ENCODE measurements at regions not wholly inside any gene's neighbourhood (a gene's known extent, or its start where the extent isn't known, plus 50 kb on each side); places are given as distances from the start of the nearest gene placed in this dataset.

GRCh38 chr17:72481572-72481971 is 360.8 kb downstream of the SOX9 start:
- Histone ChIP-seq H2AFZ (ENCODE audit: low read depth, low read length) (no peak overlapping the region), H3K9me3 (replicated peaks; ENCODE audit: control insufficient read depth, insufficient read depth, low read length) (peaks cover 2% of the 10 kb centered on the region), H3K4me1 (ENCODE audit: control insufficient read depth, extremely low read depth, insufficient read depth, low read length) (no peaks in the 10 kb centered on the region), H3K4me2 (ENCODE audit: insufficient read depth, low read length) (no peak overlapping the region), H3K9ac (replicated peaks; ENCODE audit: extremely low read depth, insufficient read depth, low read length) (no peak overlapping the region), H3K9me1 (replicated peaks; ENCODE audit: control insufficient read depth, extremely low read depth, insufficient read depth, low read length) (no peaks in the 10 kb centered on the region), H3K79me2 (ENCODE audit: control insufficient read depth, insufficient read depth, low read length) (no peaks in the 10 kb centered on the region), H3K27ac (ENCODE audit: insufficient read depth, low read depth, low read length) (no peak overlapping the region), H3K36me3 (ENCODE audit: control insufficient read depth in 2 of 2, extremely low read depth in 1 of 2, insufficient read depth in 2 of 2, low read length in 2 of 2) (no peaks in the 10 kb centered on the region), H3K4me3 (replicated peaks in 1 of 3; ENCODE audit: insufficient read depth in 1 of 3, low read depth in 1 of 3, low read length in 3 of 3) (no peak overlapping the region), H3K27me3 (ENCODE audit: control insufficient read depth in 2 of 2, insufficient read depth in 2 of 2, low read length in 2 of 2) (no peaks in the 10 kb centered on the region), H4K20me1 (replicated peaks; ENCODE audit: control insufficient read depth, extremely low read depth, insufficient read depth, low read length) (no peaks in the 10 kb centered on the region)
- FAIRE-seq (no peak), DNase-seq (ENCODE audit: low read depth, low spot score) (no peak)
- CTCF ChIA-PET = no interaction called here
- TF ChIP-seq JUN (IDR thresholded peaks at IDR 0.05; ENCODE audit: borderline replicate concordance, insufficient read depth, insufficient read length, low read depth) (no peak), POLR2AphosphoS5 (IDR thresholded peaks at IDR 0.05; ENCODE audit: insufficient read depth, low read depth, low read length) (no peak), POLR2A (IDR thresholded peaks at IDR 0.05; ENCODE audit: low read depth, low read length) (no peak), MAX (IDR thresholded peaks at IDR 0.05; ENCODE audit: insufficient read depth, insufficient read length) (no peak), GATA2 (IDR thresholded peaks at IDR 0.05; ENCODE audit: insufficient read depth, insufficient read length, low read depth, low read length) (no peak)
- TF ChIP-seq, protein P1, sequence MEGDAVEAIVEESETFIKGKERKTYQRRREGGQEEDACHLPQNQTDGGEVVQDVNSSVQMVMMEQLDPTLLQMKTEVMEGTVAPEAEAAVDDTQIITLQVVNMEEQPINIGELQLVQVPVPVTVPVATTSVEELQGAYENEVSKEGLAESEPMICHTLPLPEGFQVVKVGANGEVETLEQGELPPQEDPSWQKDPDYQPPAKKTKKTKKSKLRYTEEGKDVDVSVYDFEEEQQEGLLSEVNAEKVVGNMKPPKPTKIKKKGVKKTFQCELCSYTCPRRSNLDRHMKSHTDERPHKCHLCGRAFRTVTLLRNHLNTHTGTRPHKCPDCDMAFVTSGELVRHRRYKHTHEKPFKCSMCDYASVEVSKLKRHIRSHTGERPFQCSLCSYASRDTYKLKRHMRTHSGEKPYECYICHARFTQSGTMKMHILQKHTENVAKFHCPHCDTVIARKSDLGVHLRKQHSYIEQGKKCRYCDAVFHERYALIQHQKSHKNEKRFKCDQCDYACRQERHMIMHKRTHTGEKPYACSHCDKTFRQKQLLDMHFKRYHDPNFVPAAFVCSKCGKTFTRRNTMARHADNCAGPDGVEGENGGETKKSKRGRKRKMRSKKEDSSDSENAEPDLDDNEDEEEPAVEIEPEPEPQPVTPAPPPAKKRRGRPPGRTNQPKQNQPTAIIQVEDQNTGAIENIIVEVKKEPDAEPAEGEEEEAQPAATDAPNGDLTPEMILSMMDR (IDR thresholded peaks at IDR 0.05; ENCODE audit: extremely low read depth in 1 of 2, insufficient read depth in 1 of 2, low read depth in 1 of 2, low read length in 2 of 2) = no peak
- BruUV-seq (replicated peaks) = no TSS peak
- dilution Hi-C loops (cut with MboI; ENCODE audit: extremely low pct_ligation_motif_present, low sequenced_read_pairs) (no loop called here), intact Hi-C loops (cut with micrococcal nuclease) (no loop called here)
- POLR2A ChIA-PET = no interaction called here

DNA sequence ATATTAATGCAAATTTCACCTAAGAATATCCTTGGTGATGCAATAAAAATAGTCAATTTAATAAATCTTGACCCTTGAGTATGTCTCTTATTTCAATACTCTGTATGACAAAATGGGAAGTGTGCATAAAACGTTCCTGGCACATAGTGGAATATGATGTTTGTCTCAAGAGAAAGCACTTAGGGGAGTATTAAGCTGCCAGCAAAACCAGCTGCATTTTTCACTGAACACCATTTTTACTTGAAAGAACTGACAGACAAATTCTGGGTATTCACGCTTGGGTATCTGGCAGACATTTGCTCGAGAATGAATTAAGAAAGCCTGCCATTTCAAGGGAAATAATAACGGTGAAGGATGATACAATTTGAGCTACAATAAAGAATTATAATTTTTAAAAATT is 364.8 kb downstream of the SOX9 start:
- no peak overlapping the region for H3K9ac ChIP-seq (replicated peaks; ENCODE audit: extremely low read depth, insufficient read depth, low read length)
- TF ChIP-seq MYC (IDR thresholded peaks at IDR 0.05; ENCODE audit: low read depth, low read length) = no peak
- no peak for TF ChIP-seq EZH2 (IDR thresholded peaks at IDR 0.05; ENCODE audit: borderline replicate concordance, low read depth, low read length, severe bottlenecking)
- no peak for TF ChIP-seq MAX (IDR thresholded peaks at IDR 0.05; ENCODE audit: insufficient read depth, insufficient read length)
- TF ChIP-seq GATA2 (IDR thresholded peaks at IDR 0.05; ENCODE audit: insufficient read depth, insufficient read length, low read depth, low read length) = no peak
- no peak for TF ChIP-seq FOS (IDR thresholded peaks at IDR 0.05; ENCODE audit: borderline replicate concordance, insufficient read depth, low read length)
- no peak for TF ChIP-seq POLR2AphosphoS5 (IDR thresholded peaks at IDR 0.05; ENCODE audit: insufficient read depth, low read depth, low read length)
- no peak for TF ChIP-seq POLR2A (IDR thresholded peaks at IDR 0.05; ENCODE audit: low read depth, low read length)
- TF ChIP-seq, protein P1 (IDR thresholded peaks at IDR 0.05; ENCODE audit: extremely low read depth in 1 of 2, insufficient read depth in 1 of 2, low read depth in 1 of 2, low read length in 2 of 2) = no peak
- no peak for TF ChIP-seq JUN (IDR thresholded peaks at IDR 0.05; ENCODE audit: borderline replicate concordance, insufficient read depth, insufficient read length, low read depth)
- ChIA-PET CTCF (no interaction called here), POLR2A (no interaction called here)
- FAIRE-seq (no peak), DNase-seq (ENCODE audit: low read depth, low spot score) (no peak)
- no peaks in the 10 kb centered on the region for H3K9me1 ChIP-seq (replicated peaks; ENCODE audit: control insufficient read depth, extremely low read depth, insufficient read depth, low read length)
- H3K27me3 ChIP-seq (ENCODE audit: control insufficient read depth in 2 of 2, insufficient read depth in 2 of 2, low read length in 2 of 2) = no peaks in the 10 kb centered on the region
- no peak overlapping the region for H3K4me3 ChIP-seq (replicated peaks in 1 of 3; ENCODE audit: insufficient read depth in 1 of 3, low read depth in 1 of 3, low read length in 3 of 3)
- no TSS peak for BruUV-seq (replicated peaks)
- dilution Hi-C loops (cut with MboI; ENCODE audit: extremely low pct_ligation_motif_present, low sequenced_read_pairs) = no loop called here
- H3K9me3 ChIP-seq (replicated peaks; ENCODE audit: control insufficient read depth, insufficient read depth, low read length) = peaks cover 2% of the 10 kb centered on the region
- intact Hi-C loops (cut with micrococcal nuclease) = no loop called here
- no peaks in the 10 kb centered on the region for H3K4me1 ChIP-seq (ENCODE audit: control insufficient read depth, extremely low read depth, insufficient read depth, low read length)
- no peaks in the 10 kb centered on the region for H3K36me3 ChIP-seq (ENCODE audit: control insufficient read depth in 2 of 2, extremely low read depth in 1 of 2, insufficient read depth in 2 of 2, low read length in 2 of 2)
- no peaks in the 10 kb centered on the region for H3K79me2 ChIP-seq (ENCODE audit: control insufficient read depth, insufficient read depth, low read length)
- no peak overlapping the region for H3K4me2 ChIP-seq (ENCODE audit: insufficient read depth, low read length)
- no peaks in the 10 kb centered on the region for H4K20me1 ChIP-seq (replicated peaks; ENCODE audit: control insufficient read depth, extremely low read depth, insufficient read depth, low read length)
- H2AFZ ChIP-seq (ENCODE audit: low read depth, low read length) = no peak overlapping the region
- H3K27ac ChIP-seq (ENCODE audit: insufficient read depth, low read depth, low read length) = no peak overlapping the region
